ENCODE measurements at regions not wholly inside any gene's neighbourhood (a gene's known extent, or its start where the extent isn't known, plus 50 kb on each side); places are given as distances from the start of the nearest gene placed in this dataset. TPM values are rescaled to one million over a fixed set of nuclear protein-coding genes. Genes with fewer than 3 reads are reported as not detected.

DNA sequence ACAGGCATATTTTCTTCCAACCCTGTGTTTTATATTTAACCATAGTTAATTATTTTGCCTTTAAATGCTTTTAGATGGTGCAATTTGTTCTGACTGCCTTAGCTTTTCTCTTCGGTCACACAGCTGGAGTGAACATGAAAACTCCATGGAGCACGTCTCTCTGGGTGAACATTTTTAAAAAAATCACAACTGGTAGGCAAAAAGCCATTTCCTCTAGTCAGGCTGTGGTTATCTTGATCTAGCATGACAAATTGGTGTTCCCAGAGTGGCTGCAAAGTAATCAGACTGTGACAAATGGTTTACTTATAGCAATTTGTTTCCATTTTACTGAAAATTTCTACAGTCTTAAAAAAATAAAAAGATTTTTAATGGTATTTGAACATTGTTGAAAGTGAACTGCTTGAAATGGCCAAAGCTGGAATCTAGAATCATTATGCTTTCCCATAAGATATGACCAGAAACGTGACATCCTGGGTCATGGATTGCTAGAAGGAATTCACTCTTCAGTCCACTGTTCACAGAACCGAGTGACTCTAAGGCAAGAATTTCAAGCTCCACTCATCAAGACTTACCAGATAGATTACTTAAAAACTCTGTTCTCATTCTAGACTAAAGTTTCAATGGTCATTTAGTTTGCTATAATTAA lies 703.6 kb downstream of the CPS1 start:
- no peak for DNase-seq (ENCODE audit: low spot score in 2 of 2)
- Histone ChIP-seq H3K9me3 (no peaks in the 10 kb centered on the region), H3K4me1 (no peaks in the 10 kb centered on the region), H3K36me3 (no peaks in the 10 kb centered on the region), H3K27ac (no peak overlapping the region), H3K4me3 (no peak overlapping the region), H3K27me3 (no peaks in the 10 kb centered on the region)
- TF ChIP-seq CTCF (IDR thresholded peaks at IDR 0.05) (no peak), EP300 (IDR thresholded peaks at IDR 0.05) (no peak), POLR2A (IDR thresholded peaks at IDR 0.05) (no peak)
- 64 to 65% methylated on average over 4 of the region's 4 CpGs for WGBS, 2 donors

- DNase-seq (ENCODE audit: low spot score in 2 of 2): no peak
- TF ChIP-seq EP300 (IDR thresholded peaks at IDR 0.05) (no peak), CTCF (IDR thresholded peaks at IDR 0.05) (no peak), POLR2A (IDR thresholded peaks at IDR 0.05) (no peak)
- WGBS, 2 donors: 41 to 62% methylated on average over 1 of the region's 1 CpG
- H3K27ac ChIP-seq: no peak overlapping the region
- H3K36me3 ChIP-seq: no peaks in the 10 kb centered on the region
- peaks cover 0 to 3% (median 0%) of the 10 kb centered on the region in 4 donors for H3K9me3 ChIP-seq
- H3K4me1 ChIP-seq: no peaks in the 10 kb centered on the region
- no peak overlapping the region for H3K4me3 ChIP-seq
- no peaks in the 10 kb centered on the region for H3K27me3 ChIP-seq
Measured at GRCh38 chr2:211270257-211270656, 713.9 kb downstream of the CPS1 start.

- H3K4me1 ChIP-seq: no peaks in the 10 kb centered on the region
- TF ChIP-seq POLR2A (IDR thresholded peaks at IDR 0.05): no peak
- no peak for TF ChIP-seq CTCF (IDR thresholded peaks at IDR 0.05)
- TF ChIP-seq EP300 (IDR thresholded peaks at IDR 0.05): no peak
- no peaks in the 10 kb centered on the region for H3K9me3 ChIP-seq
- no peak for DNase-seq (ENCODE audit: low spot score in 2 of 2)
- no peak overlapping the region for H3K27ac ChIP-seq
- 58 to 61% methylated on average over 2 of the region's 2 CpGs for WGBS, 2 donors
- H3K4me3 ChIP-seq: no peak overlapping the region
- H3K27me3 ChIP-seq: no peaks in the 10 kb centered on the region
- H3K36me3 ChIP-seq: no peaks in the 10 kb centered on the region
Measured at GRCh38 chr2:211281430-211282073, 725.2 kb downstream of the CPS1 start.

DNA sequence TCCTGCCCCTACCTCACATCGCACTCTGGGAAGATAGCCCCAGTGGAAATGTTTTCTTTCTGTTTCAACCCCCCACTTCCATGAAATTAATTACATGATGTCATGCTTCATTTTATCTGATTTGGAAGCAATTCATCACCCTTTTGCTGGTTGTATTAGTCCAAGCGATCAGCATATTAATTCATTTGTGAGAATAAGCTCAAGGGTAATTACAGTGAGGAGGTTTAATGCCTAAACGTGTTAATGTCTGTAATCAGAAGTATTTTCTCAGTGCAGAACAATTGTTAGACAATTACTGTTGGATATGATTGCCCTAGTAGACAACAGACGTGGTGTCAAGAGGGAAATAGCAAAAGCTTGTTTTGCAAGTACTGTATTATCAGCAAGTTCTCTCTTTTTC lies 746.3 kb downstream of the CPS1 start:
- no peaks in the 10 kb centered on the region for H3K27me3 ChIP-seq
- H3K36me3 ChIP-seq: no peaks in the 10 kb centered on the region
- TF ChIP-seq EP300 (IDR thresholded peaks at IDR 0.05): no peak
- no peak for TF ChIP-seq POLR2A (IDR thresholded peaks at IDR 0.05)
- DNase-seq (ENCODE audit: low spot score in 2 of 2): no peak
- WGBS, 2 donors: 65 to 70% methylated on average over 4 of the region's 4 CpGs
- H3K4me3 ChIP-seq: no peak overlapping the region
- H3K9me3 ChIP-seq: no peaks in the 10 kb centered on the region
- H3K4me1 ChIP-seq: no peaks in the 10 kb centered on the region
- no peak overlapping the region for H3K27ac ChIP-seq

DNA sequence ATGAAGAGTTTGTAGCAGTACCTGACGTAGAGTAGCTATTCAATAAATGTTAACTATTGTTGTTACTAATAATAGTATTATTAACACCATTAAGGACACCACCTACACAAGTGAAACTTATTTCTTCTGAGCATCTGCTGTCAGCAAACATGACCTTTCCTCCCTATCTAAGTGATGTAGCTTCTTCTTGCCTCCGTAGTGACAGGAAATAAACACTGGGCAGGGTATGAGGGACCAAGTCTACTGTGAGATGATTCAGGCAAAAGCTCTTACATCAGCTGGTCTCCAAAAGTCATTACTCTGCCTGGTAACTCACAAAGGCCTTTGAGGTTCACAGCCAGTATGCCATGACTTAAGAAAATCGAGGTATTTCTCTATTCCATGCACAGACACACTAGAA lies 750.5 kb downstream of the CPS1 start:
- H3K27ac ChIP-seq: no peak overlapping the region
- H3K4me1 ChIP-seq: no peaks in the 10 kb centered on the region
- no peaks in the 10 kb centered on the region for H3K27me3 ChIP-seq
- TF ChIP-seq POLR2A (IDR thresholded peaks at IDR 0.05) (no peak), CTCF (IDR thresholded peaks at IDR 0.05) (no peak), EP300 (IDR thresholded peaks at IDR 0.05) (no peak)
- H3K4me3 ChIP-seq: no peak overlapping the region
- WGBS, 2 donors: 62 to 77% methylated on average over 3 of the region's 3 CpGs
- H3K36me3 ChIP-seq: no peaks in the 10 kb centered on the region
- H3K9me3 ChIP-seq: no peaks in the 10 kb centered on the region
- no peak for DNase-seq (ENCODE audit: low spot score in 2 of 2)

Small RNA genes in the stretch of these regions (small RNA-seq; reads per million reads assigned to genes)
- not detected for gene AC013404.1
